HG03280 (cell line): ENCODE measurements at regions not wholly inside any gene's neighbourhood (a gene's known extent, or its start where the extent isn't known, plus 50 kb on each side); places are given as distances from the start of the nearest gene placed in this dataset.

ENCODE experiments used
- ATAC-seq: cut with Tn5 transposase; IDR thresholded peaks from one replicate; pipeline ENCODE4 v1.9.1; 2021; ENCODE audit warnings: mild to moderate bottlenecking, moderate library complexity; ENCODE audit not compliant: unreplicated experiment

- no peak for ATAC-seq
Measured at GRCh38 chr15:100718075-100718980, 115.9 kb downstream of the ASB7 start.

- no peak for ATAC-seq
Measured at GRCh38 chr15:100720406-100720967, 118.1 kb downstream of the ASB7 start.

- no peak for ATAC-seq
Measured at GRCh38 chr15:100721758-100722550, 119.6 kb downstream of the ASB7 start.

GRCh38 chr15:100722551-100723314 is 120.3 kb downstream of the ASB7 start:
- no peak for ATAC-seq

DNA sequence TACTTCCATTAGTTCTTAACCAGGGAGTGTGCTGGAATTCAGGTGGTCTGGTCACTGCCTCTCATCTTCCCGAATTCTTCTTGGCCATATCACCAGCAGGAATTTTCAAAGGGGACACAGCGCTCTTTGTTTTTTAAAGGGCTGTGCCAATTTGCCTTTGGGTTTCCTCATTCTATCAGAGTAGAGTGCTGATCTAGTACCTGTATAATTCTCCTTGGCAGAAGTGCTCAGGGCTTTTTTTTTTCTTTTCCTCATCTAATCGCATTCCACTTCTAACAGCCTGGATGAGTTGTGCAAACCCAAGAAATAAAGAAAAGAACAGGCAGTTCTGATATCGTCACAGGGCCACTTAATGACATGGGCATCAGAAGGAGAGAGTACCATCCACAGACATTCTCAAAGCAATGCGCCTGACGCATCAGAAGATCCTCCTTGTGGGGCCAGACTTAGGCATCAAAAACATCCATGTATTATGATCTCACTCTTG is 121.0 kb downstream of the ASB7 start:
- no peak for ATAC-seq

DNA sequence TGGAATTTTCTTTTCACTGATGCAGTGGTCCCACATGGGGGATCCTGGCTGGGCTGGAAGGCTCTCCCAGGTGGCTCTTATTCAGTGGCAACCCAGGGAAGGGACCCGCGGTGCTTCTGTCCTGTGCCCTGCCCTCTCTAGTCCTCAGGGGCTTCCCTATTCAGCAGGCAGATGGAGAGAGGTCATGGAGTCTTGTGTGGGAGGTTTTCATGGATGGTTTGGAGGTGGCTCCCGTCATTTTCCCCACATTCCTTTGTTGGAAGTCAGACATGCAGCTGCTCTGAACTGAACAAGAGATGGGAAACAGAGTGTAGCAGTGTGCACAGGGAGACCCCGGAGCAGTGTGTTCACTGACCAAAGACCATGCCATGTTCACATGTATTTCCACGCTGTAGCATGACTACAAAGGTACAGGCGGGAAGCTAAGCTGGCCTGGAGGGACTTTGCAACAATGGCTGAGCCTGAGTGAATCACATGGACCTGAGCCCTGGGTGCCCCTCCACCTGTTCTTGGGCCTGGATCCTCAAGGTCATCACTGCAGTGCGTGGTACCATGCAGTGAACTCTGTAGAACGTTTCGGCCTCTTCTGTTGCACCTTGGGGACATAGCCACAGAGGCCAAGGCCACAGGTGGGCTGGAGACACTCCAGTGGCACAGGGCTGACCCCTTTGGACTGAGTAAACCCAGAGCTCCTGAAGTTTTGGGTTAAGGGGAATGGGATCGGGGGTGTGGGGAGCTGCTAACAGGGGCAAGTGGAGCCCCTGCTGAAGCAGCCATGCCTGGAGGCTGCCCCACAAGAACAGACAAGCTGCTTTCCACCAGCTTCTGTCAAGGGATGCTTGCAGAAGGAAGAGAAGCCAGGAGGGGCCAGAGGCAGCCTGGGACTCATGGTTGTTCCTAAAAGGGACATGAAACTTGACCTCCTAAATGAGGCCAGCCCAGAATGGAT is 123.0 kb downstream of the ASB7 start:
- no peak for ATAC-seq

- no peak for ATAC-seq
Measured at GRCh38 chr15:100726070-100726420, 123.7 kb downstream of the ASB7 start.

GRCh38 chr15:100726421-100727190 is 124.2 kb downstream of the ASB7 start:
- ATAC-seq: no peak

DNA sequence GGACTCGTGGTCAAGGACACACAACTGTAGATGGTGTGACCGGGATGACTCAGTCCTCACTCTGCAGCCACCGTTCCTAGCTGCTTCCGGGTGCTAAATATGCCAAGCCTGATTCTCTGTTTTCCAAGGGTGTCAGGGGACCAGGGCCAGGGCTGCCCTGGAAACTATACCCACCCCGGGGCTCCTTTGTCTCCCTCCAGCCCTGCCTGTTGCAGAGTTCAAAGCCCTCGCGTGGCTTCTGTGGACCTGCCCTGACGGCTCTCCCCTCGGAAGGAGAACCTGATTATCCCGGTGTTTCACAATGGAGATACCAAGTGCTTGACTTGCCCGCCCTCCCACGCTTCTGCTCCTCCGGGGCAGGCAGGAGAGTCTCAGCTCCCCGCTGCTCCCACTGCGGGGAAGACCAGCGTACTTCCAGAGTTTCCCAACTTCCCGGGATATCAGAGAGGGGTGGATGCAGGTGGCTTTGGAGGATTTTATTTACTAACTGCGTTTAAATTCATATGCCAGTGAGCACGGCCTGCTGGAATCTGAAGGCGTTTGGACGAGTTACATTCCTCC is 125.0 kb downstream of the ASB7 start:
- no peak for ATAC-seq

DNA sequence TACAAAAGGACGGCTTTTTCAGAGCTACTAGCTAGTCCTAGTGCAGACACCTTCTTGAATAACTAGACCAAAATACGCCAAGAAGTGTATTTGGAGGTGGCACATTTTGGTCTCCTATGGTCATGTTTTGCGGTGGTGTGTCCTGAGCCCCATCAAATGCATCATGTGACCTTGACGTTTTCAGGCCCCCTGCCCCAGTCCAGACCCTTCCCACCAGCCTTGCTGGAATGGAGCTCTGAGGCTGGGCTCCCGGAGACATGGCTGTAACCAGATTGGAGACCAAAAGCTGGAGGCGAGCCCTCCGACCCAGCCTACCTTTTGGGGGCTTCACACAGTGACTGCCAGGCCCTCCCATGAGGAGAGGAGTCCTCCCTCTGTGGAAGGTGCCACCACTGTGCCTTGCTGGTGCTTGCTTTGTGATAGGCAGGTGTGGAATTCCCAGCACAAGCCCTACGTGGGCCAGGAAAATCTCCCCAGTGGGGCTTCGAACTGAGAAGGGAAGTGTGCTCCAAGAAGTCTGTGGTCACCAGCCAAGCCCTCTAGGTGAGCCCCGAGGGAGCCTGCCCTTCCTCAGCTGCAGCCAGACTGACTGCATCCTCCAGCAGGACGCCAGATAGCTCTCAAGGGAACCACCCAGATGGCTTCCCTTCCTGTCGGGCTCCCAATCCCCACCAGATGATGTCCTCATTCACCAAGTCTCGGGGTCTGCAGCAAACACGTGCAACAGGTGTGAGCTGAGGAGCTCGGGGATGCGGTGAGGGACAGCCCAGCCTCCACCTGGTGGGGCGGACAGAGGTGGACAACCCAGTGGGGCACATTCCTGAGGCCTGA is 126.2 kb downstream of the ASB7 start:
- ATAC-seq: no peak

DNA sequence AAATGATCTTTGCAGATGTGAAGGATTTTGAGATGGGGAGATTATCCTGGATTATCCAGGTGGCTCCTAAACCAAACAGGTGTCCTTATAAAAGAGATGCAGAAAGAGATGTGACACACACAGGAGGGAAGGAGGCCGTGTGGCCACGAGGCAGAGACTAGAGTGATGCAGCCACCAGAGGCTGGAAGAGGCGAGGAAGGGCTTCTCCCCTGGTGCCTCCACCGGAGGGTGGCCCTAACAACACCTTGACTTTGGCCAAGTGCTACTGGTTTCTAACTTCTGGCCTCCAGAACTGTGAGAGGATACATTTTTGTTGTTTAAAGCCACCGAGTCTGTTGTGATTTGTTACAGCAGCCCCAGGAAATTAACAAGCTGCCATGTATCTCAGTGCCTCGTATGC is 127.1 kb downstream of the ASB7 start:
- ATAC-seq: no peak

- no peak for ATAC-seq
Measured at GRCh38 chr15:100730129-100730528, 127.7 kb downstream of the ASB7 start.

DNA sequence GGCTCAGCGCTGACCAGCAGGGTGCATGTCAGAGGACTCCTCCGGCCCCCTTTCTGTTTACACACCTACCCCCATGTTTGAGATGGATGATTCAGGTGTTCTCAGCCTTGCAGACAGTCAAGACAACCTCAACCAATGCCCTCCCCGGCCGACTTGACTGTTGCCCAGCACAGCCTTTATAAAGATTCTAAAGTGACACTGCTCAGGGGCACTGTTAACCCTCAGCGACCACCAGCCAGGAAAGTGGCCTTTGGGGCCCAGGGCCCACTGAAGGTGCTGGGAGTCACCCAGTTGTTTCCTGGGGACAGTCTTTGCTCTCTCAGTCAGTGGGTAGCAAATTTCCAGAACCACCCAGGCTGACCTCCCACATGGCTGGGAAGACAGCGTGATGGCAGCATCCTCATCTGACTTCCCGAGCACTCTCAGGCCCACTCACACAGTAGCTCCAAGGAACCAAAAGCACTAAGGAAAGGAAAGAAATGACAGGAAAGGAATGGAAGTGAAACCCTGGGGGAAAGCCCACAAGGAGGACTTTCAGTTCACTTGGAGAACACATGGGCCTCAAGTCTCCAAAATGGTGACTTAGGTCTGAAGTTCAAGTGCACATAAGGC is 128.4 kb downstream of the ASB7 start:
- ATAC-seq: no peak

GRCh38 chr15:100731267-100732152 is 129.1 kb downstream of the ASB7 start:
- no peak for ATAC-seq

- no peak for ATAC-seq
Measured at GRCh38 chr15:100732211-100733055, 130.0 kb downstream of the ASB7 start.
